Small intestine (tissue), 7 donors: ENCODE measurements at regions not wholly inside any gene's neighbourhood (a gene's known extent, or its start where the extent isn't known, plus 50 kb on each side); places are given as distances from the start of the nearest gene placed in this dataset.

Experiments used
- DNase-seq, 2 donors: peaks; one replicate each; pipeline versions ENCODE4 v3.0.0 to v3.0.0-alpha.2; 2013
- FAIRE-seq: peaks from 2 replicates; lab custom pipeline; 2012; peaks lifted over from hg19 to GRCh38; lab: Jason Lieb, UNC
- H3K27ac ChIP-seq, 3 donors: one replicate each; pipeline ENCODE4 v1.5.1; 2013; ENCODE audit warnings: low read length in 2 of 3, mild to moderate bottlenecking in 2 of 3, control low read depth in 1 of 3, inconsistent platforms in 1 of 3, low read depth in 1 of 3, moderate library complexity in 1 of 3
- H3K27me3 ChIP-seq, 3 donors: one replicate each; pipeline ENCODE4 v1.6.1; 2013; ENCODE audit warnings: low read length in 3 of 3, inconsistent platforms in 1 of 3; ENCODE audit not compliant: control insufficient read depth in 3 of 3, insufficient read depth in 3 of 3
- H3K36me3 ChIP-seq, 3 donors: one replicate each; pipeline ENCODE4 v1.6.1; 2013; ENCODE audit warnings: low read length in 3 of 3, inconsistent platforms in 1 of 3, low read depth in 1 of 3, mild to moderate bottlenecking in 1 of 3, moderate library complexity in 1 of 3; ENCODE audit not compliant: control insufficient read depth in 3 of 3, insufficient read depth in 2 of 3
- H3K4me1 ChIP-seq, 3 donors: one replicate each; pipeline ENCODE4 v1.6.1; 2013; ENCODE audit warnings: low read length in 2 of 3, inconsistent platforms in 1 of 3, low read depth in 1 of 3, mild to moderate bottlenecking in 1 of 3, moderate library complexity in 1 of 3; ENCODE audit not compliant: control insufficient read depth in 3 of 3, insufficient read depth in 2 of 3
- H3K4me3 ChIP-seq, 3 donors: one replicate each; pipeline ENCODE4 v1.5.1; 2013; ENCODE audit warnings: low read length in 3 of 3, control low read depth in 1 of 3, inconsistent platforms in 1 of 3, low read depth in 1 of 3, mild to moderate bottlenecking in 1 of 3, moderate library complexity in 1 of 3
- H3K9me3 ChIP-seq, 2 donors: one replicate each; pipeline ENCODE4 v1.6.1; 2013; ENCODE audit warnings: low read depth in 1 of 2, low read length in 1 of 2; ENCODE audit not compliant: control insufficient read depth in 2 of 2, insufficient read depth in 1 of 2
- WGBS, 3 donors: extraction: QIAGEN DNeasy Blood & Tissue Kit; methylation state at CpG; one replicate each; pipeline ENCODE4 v1.1.7; 2013; 5-methylcytosine and 5-hydroxymethylcytosine counted together
- donor health status: healthy with polysubstance abuse.
- donor health status: control.
- donor health status: control.
- donor health status: Bipolar disorder and iron deficiency.
- donor health status: healthy.

- Histone ChIP-seq H3K9me3 (no peaks in the 10 kb centered on the region), H3K27me3 (peaks cover 0 to 2% (median 0%) of the 10 kb centered on the region in 3 donors), H3K4me1 (no peaks in the 10 kb centered on the region), H3K4me3 (no peak overlapping the region), H3K27ac (no peak overlapping the region), H3K36me3 (no peaks in the 10 kb centered on the region)
- DNase-seq (no peak), FAIRE-seq (no peak)
- 85 to 94% (median 91%) methylated on average over 1 of the region's 1 CpG for WGBS, 3 donors
Measured at GRCh38 chr5:167897371-167897770, 394.1 kb upstream of the WWC1 start.

DNA sequence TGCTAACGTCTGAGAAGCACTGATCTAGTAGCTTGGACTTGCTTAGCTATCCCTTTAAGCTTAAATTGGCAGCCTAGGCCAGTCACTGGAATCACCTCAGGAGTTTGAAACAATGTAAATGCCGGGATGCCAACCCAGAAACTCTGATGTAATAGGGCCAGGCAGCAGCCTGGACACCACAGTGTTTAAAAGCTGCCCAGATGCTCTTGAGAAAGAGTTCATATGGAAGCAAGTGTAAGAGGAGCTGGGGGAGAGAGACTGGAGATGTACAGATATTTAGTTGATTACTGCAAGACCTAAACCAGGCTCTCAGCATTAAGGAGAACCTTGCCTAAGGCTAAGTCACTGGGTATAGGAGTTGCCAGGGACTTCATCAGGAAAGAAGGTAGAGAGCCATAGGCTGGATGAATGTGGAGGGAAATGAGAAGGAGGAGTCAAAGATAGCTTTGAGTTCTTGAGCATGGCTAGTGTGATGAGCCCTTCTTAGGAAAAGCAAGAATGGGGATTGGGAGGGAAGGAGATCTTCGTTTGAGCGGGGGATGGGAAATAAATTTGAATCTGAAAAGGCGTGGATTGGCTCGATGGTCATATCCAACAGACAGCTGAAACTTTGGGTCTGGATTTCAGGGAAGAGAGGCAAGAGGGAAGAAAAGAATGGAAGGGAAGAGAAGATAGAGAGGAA lies 392.9 kb upstream of the WWC1 start:
- H3K9me3 ChIP-seq = no peaks in the 10 kb centered on the region
- no peak overlapping the region for H3K27ac ChIP-seq
- peaks cover 0 to 2% (median 0%) of the 10 kb centered on the region in 3 donors for H3K27me3 ChIP-seq
- no peaks in the 10 kb centered on the region for H3K36me3 ChIP-seq
- no peak for DNase-seq
- no peak overlapping the region for H3K4me3 ChIP-seq
- 66 to 74% (median 72%) methylated on average over 6 of the region's 6 CpGs for WGBS, 3 donors
- no peak for FAIRE-seq
- no peaks in the 10 kb centered on the region for H3K4me1 ChIP-seq

GRCh38 chr5:167899490-167900070 lies 391.9 kb upstream of the WWC1 start:
- WGBS, 3 donors = 77 to 80% (median 79%) methylated on average over 8 of the region's 8 CpGs
- no peak overlapping the region for H3K4me3 ChIP-seq
- no peaks in the 10 kb centered on the region for H3K9me3 ChIP-seq
- peaks cover 0 to 2% (median 0%) of the 10 kb centered on the region in 3 donors for H3K27me3 ChIP-seq
- DNase-seq = no peak
- no peaks in the 10 kb centered on the region for H3K4me1 ChIP-seq
- H3K27ac ChIP-seq = no peak overlapping the region
- FAIRE-seq = no peak
- no peaks in the 10 kb centered on the region for H3K36me3 ChIP-seq

DNA sequence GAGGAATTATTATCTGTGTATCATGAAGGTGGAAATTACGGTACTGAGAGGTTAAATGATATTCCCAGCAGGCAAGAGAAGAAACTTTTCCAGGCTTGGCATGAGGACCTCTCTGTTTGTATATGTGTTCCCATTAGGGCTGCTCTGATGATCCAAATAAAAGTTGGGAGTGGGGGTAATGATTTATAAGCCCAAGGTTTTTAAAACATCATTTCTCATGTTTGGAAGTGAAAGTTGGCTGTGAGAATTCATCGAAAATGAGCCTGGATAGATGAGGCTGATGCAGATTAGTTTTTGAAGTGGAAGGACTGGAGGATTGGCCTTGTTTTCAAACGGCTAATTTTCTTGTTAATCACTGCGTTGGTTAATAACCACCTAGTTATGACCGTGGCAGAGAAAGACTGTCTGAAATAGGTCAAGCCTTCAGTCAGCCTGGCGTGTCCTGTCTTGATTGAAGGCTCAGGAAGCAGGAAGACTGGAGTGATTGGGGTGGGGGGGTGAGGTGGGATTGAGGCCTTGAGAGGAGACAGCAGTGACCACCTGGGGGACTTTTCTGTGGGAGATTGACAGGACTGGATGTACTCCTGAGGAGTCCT lies 391.0 kb upstream of the WWC1 start:
- no peaks in the 10 kb centered on the region for H3K4me1 ChIP-seq
- peaks cover 0 to 2% (median 0%) of the 10 kb centered on the region in 3 donors for H3K27me3 ChIP-seq
- no peak for DNase-seq
- WGBS, 3 donors = 63 to 70% (median 68%) methylated on average over 6 of the region's 6 CpGs
- H3K36me3 ChIP-seq = no peaks in the 10 kb centered on the region
- FAIRE-seq = no peak
- no peaks in the 10 kb centered on the region for H3K9me3 ChIP-seq
- H3K4me3 ChIP-seq = no peak overlapping the region
- no peak overlapping the region for H3K27ac ChIP-seq

DNA sequence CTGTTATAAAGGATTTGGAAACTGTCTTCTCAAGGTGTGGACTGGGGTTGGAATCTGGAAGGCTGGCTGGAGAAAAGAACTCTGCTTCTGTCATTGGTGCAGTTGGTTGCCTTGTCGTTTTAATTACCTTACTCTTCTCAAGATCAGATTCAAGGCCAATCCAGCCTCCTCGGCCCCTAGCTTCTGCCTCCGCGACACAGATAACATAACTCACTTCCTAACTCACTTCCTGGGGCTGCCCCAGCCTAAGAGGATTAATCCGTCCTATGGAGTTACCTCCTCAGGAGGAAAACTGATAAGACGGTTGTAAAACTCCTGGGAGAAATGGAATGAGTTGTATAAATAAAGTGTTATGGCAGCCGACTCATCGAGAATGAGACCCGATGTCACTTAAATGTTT lies 389.1 kb upstream of the WWC1 start:
- H3K4me3 ChIP-seq = no peak overlapping the region
- WGBS, 3 donors = 23 to 43% (median 31%) methylated on average over 9 of the region's 9 CpGs
- H3K36me3 ChIP-seq = no peaks in the 10 kb centered on the region
- no peak for DNase-seq
- H3K4me1 ChIP-seq = no peaks in the 10 kb centered on the region
- no peak for FAIRE-seq
- H3K9me3 ChIP-seq = no peaks in the 10 kb centered on the region
- no peak overlapping the region for H3K27ac ChIP-seq
- peaks cover 0 to 2% (median 0%) of the 10 kb centered on the region in 3 donors for H3K27me3 ChIP-seq

- WGBS, 3 donors = 85 to 92% (median 92%) methylated on average over 4 of the region's 4 CpGs
- no peak overlapping the region for H3K4me3 ChIP-seq
- no peaks in the 10 kb centered on the region for H3K4me1 ChIP-seq
- no peak for DNase-seq
- H3K36me3 ChIP-seq = no peaks in the 10 kb centered on the region
- no peak for FAIRE-seq
- H3K9me3 ChIP-seq = no peaks in the 10 kb centered on the region
- H3K27me3 ChIP-seq = peaks cover 0 to 2% (median 0%) of the 10 kb centered on the region in 3 donors
- no peak overlapping the region for H3K27ac ChIP-seq
Measured at GRCh38 chr5:167903243-167903642, 388.2 kb upstream of the WWC1 start.

DNA sequence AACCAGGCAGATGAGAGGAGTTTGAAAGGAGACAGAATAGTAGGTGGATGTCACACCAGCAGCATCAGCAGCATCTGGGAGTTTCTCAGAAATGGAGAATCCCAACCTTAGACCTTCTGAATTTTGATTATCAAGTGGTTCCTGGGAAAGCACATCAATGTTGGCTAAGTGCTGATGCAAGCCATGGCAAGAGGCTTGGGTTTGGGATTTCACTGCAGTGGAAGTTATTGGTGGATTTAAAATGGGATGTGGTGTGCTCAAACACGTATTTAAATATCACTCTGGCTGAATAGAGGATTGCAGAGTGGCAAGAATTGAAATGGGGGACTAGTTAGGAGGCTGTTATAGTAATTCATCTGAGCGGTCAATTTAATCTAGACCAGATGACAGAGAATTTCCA lies 387.8 kb upstream of the WWC1 start:
- WGBS, 3 donors = 50 to 67% (median 54%) methylated on average over 2 of the region's 2 CpGs
- no peak for FAIRE-seq

DNA sequence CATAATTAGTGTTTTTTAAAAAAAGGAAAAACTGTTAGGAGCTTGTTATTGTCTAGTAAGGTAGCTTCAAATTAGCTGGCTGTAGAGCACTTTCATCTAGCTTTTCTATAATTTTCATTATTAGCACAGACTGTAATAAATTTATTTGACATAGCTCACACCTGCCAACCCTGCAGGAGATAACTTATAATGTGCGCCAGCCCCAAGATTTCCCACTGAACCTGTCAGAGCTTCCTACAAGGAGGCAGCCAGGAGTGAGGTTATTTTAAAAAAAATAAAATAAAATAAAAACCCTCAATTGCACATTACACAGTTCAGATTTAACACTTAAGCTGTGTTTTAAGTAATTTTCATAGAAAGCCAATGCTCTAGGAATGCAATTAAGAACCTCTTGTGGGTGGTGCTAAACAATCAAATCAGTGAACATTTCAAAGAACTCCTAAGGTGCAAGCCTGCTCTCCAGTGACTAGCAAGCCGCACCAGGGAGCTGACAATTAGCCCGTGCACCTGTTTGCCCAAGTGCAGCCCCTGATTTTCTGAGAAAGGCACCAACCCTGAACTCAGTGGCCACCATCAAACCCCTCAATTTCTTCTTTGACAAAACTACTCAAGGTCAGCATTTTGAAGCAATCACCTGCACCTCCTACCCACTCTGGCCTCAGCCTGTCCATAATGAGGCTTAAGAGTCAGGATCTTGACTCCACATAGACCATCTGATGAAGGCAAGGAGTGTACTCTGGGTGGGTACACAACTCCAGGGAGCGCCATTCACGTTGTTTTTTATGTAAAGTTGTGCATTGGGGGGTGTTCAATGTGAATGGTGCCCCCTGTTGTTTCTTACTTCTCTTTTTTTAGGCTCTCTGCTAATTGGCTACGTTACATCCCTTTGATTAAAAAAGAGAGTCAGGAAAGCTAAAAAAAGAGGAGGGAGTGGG lies 385.3 kb upstream of the WWC1 start:
- no peak for DNase-seq
- no peaks in the 10 kb centered on the region for H3K4me1 ChIP-seq
- no peaks in the 10 kb centered on the region for H3K9me3 ChIP-seq
- WGBS, 3 donors = 45 to 57% (median 47%) methylated on average over 6 of the region's 6 CpGs
- H3K27me3 ChIP-seq = peaks cover 0 to 2% (median 0%) of the 10 kb centered on the region in 3 donors
- H3K27ac ChIP-seq = no peak overlapping the region
- no peak overlapping the region for H3K4me3 ChIP-seq
- H3K36me3 ChIP-seq = no peaks in the 10 kb centered on the region
- no peak for FAIRE-seq

More for the DNA sequence above, 387.8 kb upstream of the WWC1 start:
- H3K4me1 ChIP-seq = no peaks in the 10 kb centered on the region
- H3K4me3 ChIP-seq = no peak overlapping the region
- no peaks in the 10 kb centered on the region for H3K9me3 ChIP-seq
- H3K36me3 ChIP-seq = no peaks in the 10 kb centered on the region
- peaks cover 0 to 2% (median 0%) of the 10 kb centered on the region in 3 donors for H3K27me3 ChIP-seq
- no peak overlapping the region for H3K27ac ChIP-seq
- DNase-seq = no peak
